Liver (tissue), 8 donors: ENCODE measurements at regions not wholly inside any gene's neighbourhood (a gene's known extent, or its start where the extent isn't known, plus 50 kb on each side); places are given as distances from the start of the nearest gene placed in this dataset.

Source experiments
- DNase-seq: peaks from one replicate; pipeline ENCODE4 v3.0.0-alpha.2; 2017; ENCODE audit warnings: low spot score
- H3K27ac ChIP-seq, 2 donors: one replicate each; pipeline ENCODE4 v1.7.0; 2013; ENCODE audit warnings: inconsistent platforms in 2 of 2, low read length in 2 of 2, control low read depth in 1 of 2, low read depth in 1 of 2, mild to moderate bottlenecking in 1 of 2
- H3K27me3 ChIP-seq, 4 donors: one replicate each; pipeline versions ENCODE4 v1.6.1 to v1.7.0; 2013; ENCODE audit warnings: low read length in 3 of 4, inconsistent platforms in 1 of 4, mild to moderate bottlenecking in 1 of 4, moderate library complexity in 1 of 4; ENCODE audit not compliant: control insufficient read depth in 4 of 4, insufficient read depth in 4 of 4
- H3K36me3 ChIP-seq, 4 donors: one replicate each; pipeline versions ENCODE4 v1.6.1 to v1.7.0; 2013; ENCODE audit warnings: low read length in 3 of 4, mild to moderate bottlenecking in 3 of 4, low read depth in 1 of 4, moderate library complexity in 1 of 4; ENCODE audit not compliant: control insufficient read depth in 4 of 4, insufficient read depth in 3 of 4
- H3K4me1 ChIP-seq, 4 donors: one replicate each; pipeline versions ENCODE4 v1.6.1 to v1.7.0; 2013; ENCODE audit warnings: low read length in 3 of 4, mild to moderate bottlenecking in 3 of 4, moderate library complexity in 1 of 4; ENCODE audit not compliant: control insufficient read depth in 4 of 4, insufficient read depth in 4 of 4
- H3K4me3 ChIP-seq, 3 donors: one replicate each; pipeline versions ENCODE4 v1.6.1 to v1.7.0; 2013; ENCODE audit warnings: low read length in 3 of 3, control low read depth in 1 of 3, low read depth in 1 of 3, mild to moderate bottlenecking in 1 of 3
- H3K9ac ChIP-seq, 2 donors: one replicate each; pipeline ENCODE4 v1.7.0; 2013; ENCODE audit warnings: low read length in 2 of 2, mild to moderate bottlenecking in 2 of 2, moderate library complexity in 2 of 2, control low read depth in 1 of 2, low read depth in 1 of 2
- H3K9me3 ChIP-seq, 4 donors: one replicate each; pipeline versions ENCODE4 v1.6.1 to v1.7.0; 2013; ENCODE audit warnings: low read length in 3 of 4; ENCODE audit not compliant: control insufficient read depth in 4 of 4
- EGR1 ChIP-seq, 2 donors: IDR thresholded peaks; 2 replicates each; pipeline ENCODE4 v1.6.1; 2016 to 2018; ENCODE audit warnings: antibody characterized with exemption in 2 of 2, low read depth in 2 of 2
- FOXA1 ChIP-seq: IDR thresholded peaks from 2 replicates; pipeline ENCODE4 v1.6.1; 2016; ENCODE audit warnings: antibody characterized with exemption
- FOXA2 ChIP-seq: IDR thresholded peaks from 2 replicates; pipeline ENCODE4 v1.6.1; 2016; ENCODE audit warnings: antibody characterized with exemption
- GABPA ChIP-seq, 2 donors: IDR thresholded peaks in 1 of 2; conservative IDR thresholded peaks in 1 of 2; 2 replicates each; pipeline ENCODE4 v1.6.1; 2016; ENCODE audit warnings: antibody characterized with exemption in 2 of 2, mild to moderate bottlenecking in 1 of 2, moderate library complexity in 1 of 2
- HNF4A ChIP-seq, 2 donors: conservative IDR thresholded peaks; 2 replicates each; pipeline ENCODE4 v1.6.1; 2016; ENCODE audit warnings: antibody characterized with exemption in 2 of 2, mild to moderate bottlenecking in 2 of 2
- HNF4G ChIP-seq: IDR thresholded peaks from 2 replicates; pipeline ENCODE4 v1.6.1; 2016; ENCODE audit warnings: antibody characterized with exemption
- JUND ChIP-seq, 2 donors: IDR thresholded peaks; 2 replicates each; pipeline ENCODE4 v1.6.1; 2016; ENCODE audit warnings: antibody characterized with exemption in 2 of 2
- NR2F2 ChIP-seq: IDR thresholded peaks from 2 replicates; pipeline ENCODE4 v1.6.1; 2016; ENCODE audit warnings: antibody characterized with exemption
- RAD21 ChIP-seq, 2 donors: IDR thresholded peaks; 2 replicates each; pipeline ENCODE4 v1.6.1; 2016; ENCODE audit warnings: antibody characterized with exemption in 2 of 2, mild to moderate bottlenecking in 2 of 2
- RXRA ChIP-seq, 2 donors: IDR thresholded peaks; 2 replicates each; pipeline ENCODE4 v1.6.1; 2017 to 2018; ENCODE audit warnings: antibody characterized with exemption in 2 of 2, mild to moderate bottlenecking in 1 of 2
- TAF1 ChIP-seq: conservative IDR thresholded peaks from 2 replicates; pipeline ENCODE4 v1.6.1; 2016; ENCODE audit warnings: antibody characterized with exemption, mild to moderate bottlenecking
- YY1 ChIP-seq: IDR thresholded peaks from 2 replicates; pipeline ENCODE4 v1.6.1; 2016; ENCODE audit warnings: antibody characterized with exemption, mild to moderate bottlenecking
- WGBS: extraction: QIAGEN DNeasy Blood & Tissue Kit; methylation state at CpG from one replicate; pipeline ENCODE4 v1.1.7; 2013; 5-methylcytosine and 5-hydroxymethylcytosine counted together
- TF ChIP-seq, protein P1 (sequence below): IDR thresholded peaks from 2 replicates; pipeline ENCODE4 v1.6.1; 2016; ENCODE audit warnings: antibody characterized with exemption
- TF ChIP-seq, protein P2 (sequence below): IDR thresholded peaks from 2 replicates; pipeline ENCODE4 v1.6.1; 2016; ENCODE audit warnings: antibody characterized with exemption
- TF ChIP-seq, protein P3 (sequence below): IDR thresholded peaks from 2 replicates; pipeline ENCODE4 v1.6.1; 2016; ENCODE audit warnings: antibody characterized with exemption, mild to moderate bottlenecking
- TF ChIP-seq, protein P4 (sequence below): fragments of 150-350 bp; IDR thresholded peaks from 2 replicates; pipeline ENCODE4 v1.5.1; 2017; ENCODE audit warnings: improper control_type of control experiment, low read depth, low read length; ENCODE audit not compliant: missing input control
- donor health status: healthy.
- donor health status: healthy.
- donor health status: healthy.
- donor health status: healthy.
- donor health status: healthy.

DNA sequence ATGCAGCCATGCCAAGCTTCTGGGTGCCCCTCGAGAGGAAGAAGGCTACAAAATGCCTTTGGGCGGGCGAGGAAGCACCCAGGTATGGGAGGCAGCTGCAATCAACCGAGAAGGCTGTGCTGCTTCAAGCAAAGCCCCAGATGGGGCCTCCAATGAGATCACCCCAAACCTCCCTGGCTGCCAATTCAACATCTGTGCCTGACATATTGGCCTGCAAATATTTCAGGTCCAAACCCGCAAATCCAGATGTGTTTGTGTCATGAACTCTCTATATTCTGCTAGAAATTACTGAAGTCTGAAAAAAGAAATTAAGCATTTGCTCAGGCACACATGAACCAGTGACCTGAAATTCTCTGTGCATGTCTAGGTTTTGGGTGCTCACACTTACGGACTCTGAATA is 78.8 kb upstream of the RCN1 start (continued):
- TF ChIP-seq, protein P1, sequence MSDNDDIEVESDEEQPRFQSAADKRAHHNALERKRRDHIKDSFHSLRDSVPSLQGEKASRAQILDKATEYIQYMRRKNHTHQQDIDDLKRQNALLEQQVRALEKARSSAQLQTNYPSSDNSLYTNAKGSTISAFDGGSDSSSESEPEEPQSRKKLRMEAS: no peak
- TF ChIP-seq, protein P2, sequence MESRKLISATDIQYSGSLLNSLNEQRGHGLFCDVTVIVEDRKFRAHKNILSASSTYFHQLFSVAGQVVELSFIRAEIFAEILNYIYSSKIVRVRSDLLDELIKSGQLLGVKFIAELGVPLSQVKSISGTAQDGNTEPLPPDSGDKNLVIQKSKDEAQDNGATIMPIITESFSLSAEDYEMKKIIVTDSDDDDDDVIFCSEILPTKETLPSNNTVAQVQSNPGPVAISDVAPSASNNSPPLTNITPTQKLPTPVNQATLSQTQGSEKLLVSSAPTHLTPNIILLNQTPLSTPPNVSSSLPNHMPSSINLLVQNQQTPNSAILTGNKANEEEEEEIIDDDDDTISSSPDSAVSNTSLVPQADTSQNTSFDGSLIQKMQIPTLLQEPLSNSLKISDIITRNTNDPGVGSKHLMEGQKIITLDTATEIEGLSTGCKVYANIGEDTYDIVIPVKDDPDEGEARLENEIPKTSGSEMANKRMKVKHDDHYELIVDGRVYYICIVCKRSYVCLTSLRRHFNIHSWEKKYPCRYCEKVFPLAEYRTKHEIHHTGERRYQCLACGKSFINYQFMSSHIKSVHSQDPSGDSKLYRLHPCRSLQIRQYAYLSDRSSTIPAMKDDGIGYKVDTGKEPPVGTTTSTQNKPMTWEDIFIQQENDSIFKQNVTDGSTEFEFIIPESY: no peak
- TF ChIP-seq HNF4G (no peak), JUND (IDR thresholded peaks at IDR 0.05) (no peak), NR2F2 (no peak)

DNA sequence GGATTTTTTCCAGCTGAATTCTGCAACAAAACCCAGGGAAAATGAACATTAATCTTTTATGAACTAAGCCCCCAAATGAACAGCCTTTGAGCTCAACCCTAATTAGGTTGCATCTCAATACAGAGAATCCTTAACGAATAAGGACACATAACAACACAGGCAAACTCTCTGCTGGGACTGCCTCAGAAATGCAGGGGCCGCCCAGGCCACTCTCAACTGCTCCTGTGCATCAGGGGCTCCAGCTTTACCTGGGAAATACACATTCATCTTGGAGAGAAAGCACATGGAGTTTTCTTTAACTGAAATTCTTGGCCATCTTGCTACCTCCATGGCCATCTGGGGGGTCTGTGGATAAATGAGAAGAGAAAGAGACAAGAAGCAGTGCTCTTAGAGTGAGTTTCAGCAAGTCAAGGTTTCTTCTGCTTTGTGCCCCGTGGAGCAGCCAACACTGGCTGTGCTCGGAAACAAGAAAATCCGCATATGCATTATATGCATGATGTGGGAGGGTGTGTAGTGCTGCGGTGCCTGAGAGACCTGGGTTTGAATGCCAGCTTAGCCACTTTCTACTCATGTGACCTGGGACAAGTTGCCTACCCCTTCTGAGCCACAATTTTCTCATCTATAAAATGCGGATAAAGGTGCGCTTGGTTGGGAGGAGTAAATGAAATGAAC is 81.9 kb upstream of the RCN1 start:
- Histone ChIP-seq H3K36me3 (no peaks in the 10 kb centered on the region), H3K4me1 (no peaks in the 10 kb centered on the region), H3K4me3 (no peak overlapping the region), H3K27me3 (peaks cover 0 to 6% (median 2%) of the 10 kb centered on the region in 4 donors), H3K27ac (no peak overlapping the region), H3K9ac (no peak overlapping the region), H3K9me3 (no peaks in the 10 kb centered on the region)
- DNase-seq: no peak
- no peak for TF ChIP-seq JUND (IDR thresholded peaks at IDR 0.05)
- TF ChIP-seq, protein P2: no peak
- TF ChIP-seq EGR1 (IDR thresholded peaks at IDR 0.05; ENCODE audit: low read depth in 2 of 2): no peak
- no peak for TF ChIP-seq HNF4A (conservative IDR thresholded peaks at IDR 0.05)
- TF ChIP-seq YY1: no peak
- no peak for TF ChIP-seq GABPA (IDR thresholded peaks at IDR 0.05 in 1 of 2, conservative IDR thresholded peaks at IDR 0.05 in 1 of 2)
- no peak for TF ChIP-seq FOXA1
- TF ChIP-seq HNF4G: no peak
- TF ChIP-seq RAD21 (IDR thresholded peaks at IDR 0.05): no peak
- no peak for TF ChIP-seq FOXA2
- TF ChIP-seq TAF1: no peak
- TF ChIP-seq, protein P3, sequence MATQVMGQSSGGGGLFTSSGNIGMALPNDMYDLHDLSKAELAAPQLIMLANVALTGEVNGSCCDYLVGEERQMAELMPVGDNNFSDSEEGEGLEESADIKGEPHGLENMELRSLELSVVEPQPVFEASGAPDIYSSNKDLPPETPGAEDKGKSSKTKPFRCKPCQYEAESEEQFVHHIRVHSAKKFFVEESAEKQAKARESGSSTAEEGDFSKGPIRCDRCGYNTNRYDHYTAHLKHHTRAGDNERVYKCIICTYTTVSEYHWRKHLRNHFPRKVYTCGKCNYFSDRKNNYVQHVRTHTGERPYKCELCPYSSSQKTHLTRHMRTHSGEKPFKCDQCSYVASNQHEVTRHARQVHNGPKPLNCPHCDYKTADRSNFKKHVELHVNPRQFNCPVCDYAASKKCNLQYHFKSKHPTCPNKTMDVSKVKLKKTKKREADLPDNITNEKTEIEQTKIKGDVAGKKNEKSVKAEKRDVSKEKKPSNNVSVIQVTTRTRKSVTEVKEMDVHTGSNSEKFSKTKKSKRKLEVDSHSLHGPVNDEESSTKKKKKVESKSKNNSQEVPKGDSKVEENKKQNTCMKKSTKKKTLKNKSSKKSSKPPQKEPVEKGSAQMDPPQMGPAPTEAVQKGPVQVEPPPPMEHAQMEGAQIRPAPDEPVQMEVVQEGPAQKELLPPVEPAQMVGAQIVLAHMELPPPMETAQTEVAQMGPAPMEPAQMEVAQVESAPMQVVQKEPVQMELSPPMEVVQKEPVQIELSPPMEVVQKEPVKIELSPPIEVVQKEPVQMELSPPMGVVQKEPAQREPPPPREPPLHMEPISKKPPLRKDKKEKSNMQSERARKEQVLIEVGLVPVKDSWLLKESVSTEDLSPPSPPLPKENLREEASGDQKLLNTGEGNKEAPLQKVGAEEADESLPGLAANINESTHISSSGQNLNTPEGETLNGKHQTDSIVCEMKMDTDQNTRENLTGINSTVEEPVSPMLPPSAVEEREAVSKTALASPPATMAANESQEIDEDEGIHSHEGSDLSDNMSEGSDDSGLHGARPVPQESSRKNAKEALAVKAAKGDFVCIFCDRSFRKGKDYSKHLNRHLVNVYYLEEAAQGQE: no peak
- TF ChIP-seq, protein P4, sequence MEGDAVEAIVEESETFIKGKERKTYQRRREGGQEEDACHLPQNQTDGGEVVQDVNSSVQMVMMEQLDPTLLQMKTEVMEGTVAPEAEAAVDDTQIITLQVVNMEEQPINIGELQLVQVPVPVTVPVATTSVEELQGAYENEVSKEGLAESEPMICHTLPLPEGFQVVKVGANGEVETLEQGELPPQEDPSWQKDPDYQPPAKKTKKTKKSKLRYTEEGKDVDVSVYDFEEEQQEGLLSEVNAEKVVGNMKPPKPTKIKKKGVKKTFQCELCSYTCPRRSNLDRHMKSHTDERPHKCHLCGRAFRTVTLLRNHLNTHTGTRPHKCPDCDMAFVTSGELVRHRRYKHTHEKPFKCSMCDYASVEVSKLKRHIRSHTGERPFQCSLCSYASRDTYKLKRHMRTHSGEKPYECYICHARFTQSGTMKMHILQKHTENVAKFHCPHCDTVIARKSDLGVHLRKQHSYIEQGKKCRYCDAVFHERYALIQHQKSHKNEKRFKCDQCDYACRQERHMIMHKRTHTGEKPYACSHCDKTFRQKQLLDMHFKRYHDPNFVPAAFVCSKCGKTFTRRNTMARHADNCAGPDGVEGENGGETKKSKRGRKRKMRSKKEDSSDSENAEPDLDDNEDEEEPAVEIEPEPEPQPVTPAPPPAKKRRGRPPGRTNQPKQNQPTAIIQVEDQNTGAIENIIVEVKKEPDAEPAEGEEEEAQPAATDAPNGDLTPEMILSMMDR: no peak
- TF ChIP-seq RXRA (IDR thresholded peaks at IDR 0.05): no peak
- TF ChIP-seq, protein P1: no peak
- WGBS: 60% methylated on average over 8 of the region's 8 CpGs
